DMS79 treated with DMSO at 0.1 percent for 48 hours (cell line): ENCODE measurements at regions not wholly inside any gene's neighbourhood (a gene's known extent, or its start where the extent isn't known, plus 50 kb on each side); places are given as distances from the start of the nearest gene placed in this dataset.

Source experiments
- DNase-seq: peaks from one replicate; lab custom pipeline; 2025; lab: John Stamatoyannopoulos, UW

DNA sequence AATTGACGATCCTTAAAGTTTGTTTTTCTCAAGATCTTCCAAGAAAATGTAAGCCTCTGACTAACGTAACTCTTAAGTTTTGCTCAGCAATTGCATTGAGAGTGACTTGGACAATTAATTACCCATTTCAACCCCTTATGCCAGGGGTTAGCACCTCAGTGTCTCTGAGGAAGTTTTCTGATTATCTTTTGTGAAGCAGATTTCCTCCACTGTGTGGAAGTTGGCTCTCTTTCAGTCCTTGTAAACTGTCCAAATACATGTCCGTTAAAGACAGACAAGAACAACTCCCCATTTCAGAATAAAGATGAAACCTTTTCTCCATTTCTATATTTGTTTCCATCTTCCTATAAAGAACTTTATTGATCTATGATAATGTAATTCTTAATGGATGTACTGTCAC, 296.4 kb upstream of the FMN2 start:
- no peak for DNase-seq

- DNase-seq, result no peak
Measured at GRCh38 chr1:239799617-239800016, 292.1 kb upstream of the FMN2 start.

GRCh38 chr1:239800861-239801260, 290.8 kb upstream of the FMN2 start:
- DNase-seq, result no peak

GRCh38 chr1:239802275-239802674, 289.4 kb upstream of the FMN2 start:
- DNase-seq, result no peak

- no peak for DNase-seq
Measured at GRCh38 chr1:239803781-239804180, 287.9 kb upstream of the FMN2 start.

- no peak for DNase-seq
Measured at GRCh38 chr1:239804266-239804665, 287.4 kb upstream of the FMN2 start.

DNA sequence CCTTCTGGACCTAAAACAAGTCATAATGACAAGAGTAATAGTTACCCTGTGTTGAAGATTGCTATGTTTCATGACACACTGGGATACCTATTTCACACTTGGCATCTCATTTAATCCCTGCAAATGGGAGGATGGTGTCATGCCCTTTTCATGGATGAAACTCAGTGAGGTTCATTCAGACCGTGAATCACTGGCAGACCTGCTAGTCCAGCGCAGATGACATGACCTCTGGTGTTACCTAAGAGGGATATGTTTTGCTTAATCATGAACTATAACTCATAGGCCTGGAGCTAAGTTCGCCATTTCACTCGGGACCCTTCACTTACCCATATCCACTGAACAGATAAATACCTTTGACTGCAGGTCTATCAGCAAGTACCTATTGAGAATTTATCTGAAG, 286.6 kb upstream of the FMN2 start:
- DNase-seq, result no peak

DNA sequence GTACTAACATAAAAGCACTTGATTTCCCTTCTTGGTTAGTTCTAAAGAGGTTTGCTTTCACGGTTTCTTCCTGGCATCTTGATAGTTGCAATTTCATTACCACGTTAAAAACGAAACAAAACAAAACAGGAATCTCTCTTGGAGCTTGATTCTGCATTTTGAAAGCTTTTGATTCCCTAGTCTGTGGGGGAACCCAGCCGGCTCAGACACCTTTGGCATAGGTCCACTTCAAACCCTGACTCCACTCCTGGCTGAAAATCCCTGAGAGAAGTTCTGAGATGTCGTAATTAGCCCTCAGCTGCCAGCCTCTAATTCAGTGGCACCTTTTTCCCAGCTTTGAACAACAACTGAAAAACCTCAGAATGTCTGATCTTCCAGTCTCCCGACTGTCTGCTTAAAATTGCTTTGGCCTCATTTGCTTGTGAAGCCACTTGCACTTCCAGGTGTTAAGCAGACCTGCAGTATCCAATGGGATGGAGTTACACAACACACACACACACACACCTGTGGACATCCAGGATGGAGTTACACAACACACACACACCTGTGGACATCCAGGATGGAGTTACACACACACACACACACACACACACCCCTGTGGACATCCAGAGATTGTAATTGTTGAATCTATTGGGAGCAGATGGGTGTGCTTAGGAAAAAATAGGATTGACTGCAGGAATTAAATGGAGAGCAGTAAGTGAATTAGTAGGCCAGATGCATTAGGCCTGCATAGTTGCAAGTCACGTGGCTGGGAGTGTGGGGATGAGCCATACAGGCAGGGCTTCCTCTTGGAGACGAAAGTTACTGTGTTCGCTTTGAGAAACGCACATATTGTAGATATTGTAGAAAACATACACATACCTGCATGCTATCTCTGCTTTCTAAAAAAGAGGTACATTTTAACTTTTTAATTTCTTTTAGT, 285.6 kb upstream of the FMN2 start:
- no peak for DNase-seq

DNA sequence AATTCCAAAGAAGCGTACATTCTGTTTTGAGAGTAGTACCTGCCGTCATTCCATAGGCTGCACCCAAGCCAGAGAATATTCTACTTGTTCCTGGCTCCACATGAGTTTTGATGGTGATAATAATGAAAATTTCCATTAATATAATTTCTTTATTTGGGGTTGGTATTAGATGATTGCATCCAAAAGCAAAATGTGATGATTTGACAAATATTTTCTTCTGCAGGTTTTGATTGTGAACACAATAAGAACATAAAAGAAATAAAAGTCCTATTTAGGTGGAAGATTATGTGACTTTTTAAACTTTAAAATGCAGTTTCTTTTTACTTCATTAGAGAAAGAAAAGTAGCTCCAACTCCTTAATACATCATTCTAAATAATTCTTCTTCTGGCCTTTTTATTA, 284.8 kb upstream of the FMN2 start:
- no peak for DNase-seq

DNA sequence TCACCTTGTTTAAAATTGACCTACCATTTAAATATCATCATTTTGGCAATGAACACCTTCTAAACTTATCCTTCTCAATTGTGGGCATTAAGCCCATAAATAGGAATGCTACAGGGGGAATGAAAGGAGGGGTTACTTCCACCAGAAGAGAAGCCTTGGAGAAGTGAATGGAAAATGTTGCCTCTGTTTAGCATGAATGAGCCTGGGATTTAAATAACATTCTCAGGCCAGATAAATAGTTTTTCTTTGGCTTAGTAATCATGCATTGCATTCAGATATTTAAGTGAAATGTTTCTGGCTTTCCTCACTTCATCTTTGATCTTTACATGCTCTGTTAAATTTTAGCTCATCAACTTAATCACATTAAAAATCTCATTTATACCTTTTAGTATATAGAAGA, 284.3 kb upstream of the FMN2 start:
- DNase-seq, result no peak

- DNase-seq, result no peak
Measured at GRCh38 chr1:239810061-239810481, 281.6 kb upstream of the FMN2 start.

DNA sequence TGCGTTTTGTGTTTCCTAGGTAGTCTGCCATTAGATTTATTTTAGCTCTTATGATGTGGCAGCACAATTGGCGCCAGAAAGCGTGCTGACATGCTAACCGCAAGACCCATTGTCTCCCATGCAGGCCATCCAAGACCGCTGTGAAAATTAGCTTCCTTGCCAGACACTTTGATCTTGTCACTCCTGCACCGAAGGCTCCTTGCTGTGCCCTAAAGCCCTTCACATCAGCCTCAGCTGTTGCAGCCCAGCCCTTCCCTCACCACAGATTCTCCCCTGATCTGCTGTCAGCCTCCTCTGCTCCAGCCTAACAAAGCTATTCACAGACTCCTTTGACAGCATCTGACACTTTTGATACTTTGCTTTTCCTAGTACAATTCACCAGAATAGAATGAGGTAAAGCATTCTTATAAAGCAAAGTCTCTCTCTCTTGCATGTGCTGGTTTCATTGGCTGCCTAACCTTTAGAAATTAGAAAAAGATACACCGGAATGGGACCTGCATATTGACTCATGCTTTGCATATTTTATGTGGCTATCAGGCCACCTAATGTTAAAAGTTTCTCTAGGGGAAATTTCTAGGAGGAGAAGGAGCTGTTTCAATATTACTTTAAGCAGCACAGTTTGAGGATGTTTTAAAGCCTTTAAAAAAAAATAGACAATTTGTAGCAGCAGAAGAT, 280.3 kb upstream of the FMN2 start:
- no peak for DNase-seq

GRCh38 chr1:239812580-239812979, 279.1 kb upstream of the FMN2 start:
- DNase-seq, result no peak

- DNase-seq, result no peak
Measured at GRCh38 chr1:239814306-239814881, 277.3 kb upstream of the FMN2 start.

DNA sequence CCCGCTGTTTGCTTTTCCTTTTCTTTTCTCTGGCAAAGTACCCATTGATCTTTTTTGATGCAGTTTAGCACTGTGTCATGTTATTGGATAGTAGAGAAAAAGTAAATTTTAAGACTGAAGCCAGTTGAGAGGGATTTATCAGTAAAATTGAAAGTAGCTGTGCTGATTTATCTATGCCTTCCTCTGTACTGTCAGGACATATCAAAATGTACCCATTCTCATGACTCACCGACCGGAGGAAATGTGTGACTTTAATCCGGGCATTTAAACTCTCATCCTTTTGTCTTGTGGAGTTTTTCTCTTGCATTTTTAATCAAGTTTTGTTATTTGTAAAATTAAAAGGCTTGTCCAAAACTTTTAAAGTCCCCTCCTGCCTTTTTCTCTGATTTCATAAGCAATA, 276.6 kb upstream of the FMN2 start:
- DNase-seq, result no peak

DNA sequence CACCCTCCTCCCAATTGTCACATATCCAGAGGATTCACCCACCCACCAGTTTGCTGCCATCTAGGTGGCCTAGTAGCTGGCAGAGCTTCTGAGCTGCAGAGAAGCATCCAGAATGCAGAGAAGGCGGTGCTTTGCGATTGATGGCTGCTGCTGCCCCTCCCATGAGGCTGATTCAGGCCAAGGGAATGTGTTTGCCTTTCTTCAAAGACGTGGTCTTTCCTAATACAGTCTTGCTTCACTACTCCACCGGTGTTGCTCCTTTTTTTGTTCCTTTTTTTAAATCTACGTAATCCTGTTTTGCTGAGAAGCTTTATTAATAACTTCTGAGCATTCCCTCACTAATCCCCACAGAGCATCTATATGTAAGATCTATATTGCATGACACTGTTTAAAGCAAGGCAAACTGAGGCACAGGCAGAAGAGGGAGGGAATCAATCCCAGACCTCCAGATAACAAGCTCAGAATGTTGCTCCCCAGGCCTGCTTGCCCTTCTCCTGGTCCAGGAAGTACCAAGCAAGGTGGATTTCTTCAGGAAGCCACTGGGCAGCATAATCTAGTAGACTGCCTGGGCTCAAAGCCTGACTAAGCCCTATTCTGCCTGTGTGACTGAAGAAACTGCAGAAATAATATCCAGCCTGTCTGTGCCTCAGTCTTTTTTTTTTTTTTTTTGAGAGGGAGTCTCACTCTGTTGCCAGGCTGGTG, 275.5 kb upstream of the FMN2 start:
- DNase-seq, result no peak

- no peak for DNase-seq
Measured at GRCh38 chr1:239817276-239817675, 274.4 kb upstream of the FMN2 start.

DNA sequence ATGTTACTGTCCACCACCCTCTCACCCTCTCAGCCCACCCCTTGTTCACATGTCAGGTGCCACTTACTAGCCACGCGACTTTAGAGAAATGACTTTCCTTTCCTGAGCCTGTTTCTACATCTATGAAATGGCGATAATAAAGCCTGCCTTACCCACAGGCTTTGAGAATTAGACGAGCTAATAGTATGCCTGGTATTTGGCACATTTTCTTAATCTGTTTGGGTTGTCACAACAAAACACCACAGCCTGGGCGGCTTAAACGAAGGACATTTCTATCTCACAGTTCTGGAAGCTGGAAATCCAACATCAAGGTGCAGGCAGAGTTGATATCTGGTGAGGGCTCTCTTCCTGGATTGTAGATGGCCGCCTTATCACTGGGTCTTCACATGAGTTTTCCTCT, 273.9 kb upstream of the FMN2 start:
- DNase-seq, result no peak

GRCh38 chr1:239819096-239819495, 272.6 kb upstream of the FMN2 start:
- DNase-seq, result no peak

DNA sequence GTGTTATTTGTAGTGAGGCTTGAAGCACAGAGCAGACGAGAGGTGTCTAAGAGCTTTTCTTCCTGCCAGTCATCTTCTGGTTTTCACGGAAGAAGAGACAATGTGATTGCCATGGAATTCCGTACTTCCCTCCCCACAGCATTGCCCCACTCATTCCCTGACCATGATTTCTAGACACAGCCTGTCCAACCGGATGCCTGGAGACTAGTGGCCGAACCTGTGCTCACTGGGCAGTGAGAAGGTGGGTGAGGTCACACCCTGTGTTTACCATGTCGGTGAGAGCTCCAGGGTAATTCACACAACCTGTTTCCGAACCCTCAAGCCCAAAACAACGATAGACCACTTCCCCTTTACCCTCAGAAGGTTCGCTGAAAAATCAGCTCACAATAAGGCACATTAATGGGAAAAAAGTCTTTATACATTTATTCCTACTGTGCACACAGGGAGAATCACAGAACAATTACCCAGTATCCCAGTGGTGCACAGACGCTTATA, 271.9 kb upstream of the FMN2 start:
- no peak for DNase-seq

DNA sequence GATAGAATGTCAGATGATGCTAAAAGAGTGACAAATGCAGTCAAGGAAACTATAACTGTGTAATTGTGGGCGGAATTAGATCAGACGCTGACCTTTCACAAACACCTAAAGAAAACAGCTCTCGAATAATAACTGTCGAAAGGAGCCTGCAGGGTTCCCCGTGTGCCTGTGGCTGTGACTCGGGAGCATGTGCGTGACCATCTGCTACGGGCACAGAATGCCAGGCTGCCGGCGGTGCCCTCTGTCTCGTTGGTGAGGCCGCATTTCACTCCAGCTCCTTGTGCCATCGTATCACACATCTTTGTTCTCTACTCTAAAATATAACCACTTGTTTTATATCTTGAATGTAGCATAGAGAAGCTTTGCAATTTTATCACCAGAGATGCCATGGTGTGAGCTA, 267.8 kb upstream of the FMN2 start:
- no peak for DNase-seq

DNA sequence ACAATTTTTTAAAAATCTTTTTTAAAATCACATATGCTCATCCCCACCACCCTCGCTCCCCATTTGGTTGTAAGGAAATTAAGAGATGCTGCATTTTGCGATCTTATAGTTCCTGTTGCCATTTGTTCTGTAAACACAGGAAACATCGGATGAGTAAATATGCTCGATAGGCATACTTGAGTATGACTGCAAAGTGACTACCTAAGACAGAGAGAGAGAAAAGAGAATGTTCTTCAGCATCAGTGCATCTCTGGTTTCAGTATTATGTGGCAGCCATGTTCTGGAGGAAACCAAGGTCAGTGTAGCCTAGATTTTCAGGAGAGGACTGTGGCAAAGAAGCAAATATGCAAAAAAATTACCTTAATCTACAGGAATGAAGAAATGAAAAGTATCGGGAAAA, 265.5 kb upstream of the FMN2 start:
- DNase-seq, result no peak
